Left ventricle myocardium inferior (tissue), 1 donor: ENCODE measurements at regions not wholly inside any gene's neighbourhood (a gene's known extent, or its start where the extent isn't known, plus 50 kb on each side); places are given as distances from the start of the nearest gene placed in this dataset.

Experiments
- DNase-seq: peaks from one replicate; pipeline ENCODE4 v3.0.0-alpha.2; 2020
- H3K27ac ChIP-seq: fragments of 200-600 bp; replicated peaks from 2 replicates; pipeline ENCODE4 v1.8.0; 2021
- H3K27me3 ChIP-seq: fragments of 200-600 bp; 2 replicates; pipeline ENCODE4 v1.8.0; 2021; ENCODE audit warnings: low read depth
- H3K36me3 ChIP-seq: fragments of 200-600 bp; 2 replicates; pipeline ENCODE4 v1.8.0; 2021
- H3K4me1 ChIP-seq: fragments of 200-600 bp; 2 replicates; pipeline ENCODE4 v1.8.0; 2021
- H3K4me3 ChIP-seq: fragments of 200-600 bp; 2 replicates; pipeline ENCODE4 v1.8.0; 2021; ENCODE audit warnings: mild to moderate bottlenecking, moderate library complexity
- H3K9me3 ChIP-seq: fragments of 200-600 bp; replicated peaks from 2 replicates; pipeline ENCODE4 v1.8.0; 2021
- intact Hi-C: fragments of 100-400 bp; cut with micrococcal nuclease; formaldehyde crosslinking; loops from one replicate; pipeline ENCODE4 v1.11.0; 2022
- TF ChIP-seq, protein P1 (sequence below): fragments of 200-600 bp; IDR thresholded peaks from 2 replicates; pipeline ENCODE4 v1.8.0; 2021; ENCODE audit warnings: antibody characterized with exemption, mild to moderate bottlenecking, borderline replicate concordance
- donor health status: DM: no; HTN: yes; CAD: no; lungs with severe emphysema.

DNA sequence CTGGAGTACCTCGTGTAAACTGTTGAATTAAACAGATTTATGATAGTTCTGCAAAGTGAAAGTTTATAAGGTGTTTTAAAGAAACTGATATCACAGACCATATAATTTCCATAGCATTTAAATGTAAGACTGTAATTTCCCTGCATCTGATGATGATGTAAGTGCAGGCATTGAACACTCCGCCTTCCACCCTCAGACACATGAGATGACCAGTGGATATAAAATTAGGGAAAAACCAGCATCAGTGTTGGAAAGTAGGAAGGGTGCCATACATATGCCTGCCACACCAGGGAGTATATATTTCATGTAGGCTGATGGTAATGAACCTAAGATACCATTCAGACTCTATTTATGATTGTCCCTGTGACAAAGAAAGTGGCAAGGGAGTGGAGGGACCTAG, 519.2 kb downstream of the ACTL7B start:
- Histone ChIP-seq H3K27ac (no peak overlapping the region), H3K36me3 (no peaks in the 10 kb centered on the region), H3K9me3 (no peaks in the 10 kb centered on the region), H3K4me3 (no peak overlapping the region), H3K27me3 (no peaks in the 10 kb centered on the region), H3K4me1 (peaks cover 9% of the 10 kb centered on the region)
- intact Hi-C loops = no loop called here
- no peak for DNase-seq
- TF ChIP-seq, protein P1, sequence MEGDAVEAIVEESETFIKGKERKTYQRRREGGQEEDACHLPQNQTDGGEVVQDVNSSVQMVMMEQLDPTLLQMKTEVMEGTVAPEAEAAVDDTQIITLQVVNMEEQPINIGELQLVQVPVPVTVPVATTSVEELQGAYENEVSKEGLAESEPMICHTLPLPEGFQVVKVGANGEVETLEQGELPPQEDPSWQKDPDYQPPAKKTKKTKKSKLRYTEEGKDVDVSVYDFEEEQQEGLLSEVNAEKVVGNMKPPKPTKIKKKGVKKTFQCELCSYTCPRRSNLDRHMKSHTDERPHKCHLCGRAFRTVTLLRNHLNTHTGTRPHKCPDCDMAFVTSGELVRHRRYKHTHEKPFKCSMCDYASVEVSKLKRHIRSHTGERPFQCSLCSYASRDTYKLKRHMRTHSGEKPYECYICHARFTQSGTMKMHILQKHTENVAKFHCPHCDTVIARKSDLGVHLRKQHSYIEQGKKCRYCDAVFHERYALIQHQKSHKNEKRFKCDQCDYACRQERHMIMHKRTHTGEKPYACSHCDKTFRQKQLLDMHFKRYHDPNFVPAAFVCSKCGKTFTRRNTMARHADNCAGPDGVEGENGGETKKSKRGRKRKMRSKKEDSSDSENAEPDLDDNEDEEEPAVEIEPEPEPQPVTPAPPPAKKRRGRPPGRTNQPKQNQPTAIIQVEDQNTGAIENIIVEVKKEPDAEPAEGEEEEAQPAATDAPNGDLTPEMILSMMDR = no peak

DNA sequence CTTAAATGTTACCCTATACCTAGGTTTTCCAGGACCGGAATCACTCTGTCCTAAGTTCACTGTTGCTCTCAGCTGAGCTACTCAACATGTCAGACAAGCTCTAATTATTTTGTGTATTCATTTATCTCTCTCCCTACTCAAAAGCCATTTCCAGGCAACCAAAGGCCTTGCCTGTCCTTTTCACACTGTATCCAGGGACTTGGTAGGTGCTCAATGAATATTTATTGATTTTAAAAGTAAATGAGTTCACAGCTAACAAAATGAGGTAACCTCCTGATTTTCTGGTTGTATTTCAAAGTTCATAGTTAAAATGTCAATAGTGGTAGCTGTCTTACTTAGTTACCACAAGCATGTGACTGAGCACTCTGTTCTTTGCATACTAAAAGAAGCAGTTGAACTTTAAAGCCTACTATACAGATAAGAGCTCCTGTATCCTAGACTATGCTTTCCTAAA, 522.2 kb downstream of the ACTL7B start:
- TF ChIP-seq, protein P1 = no peak
- Histone ChIP-seq H3K4me3 (no peak overlapping the region), H3K27me3 (no peaks in the 10 kb centered on the region), H3K27ac (no peak overlapping the region), H3K36me3 (no peaks in the 10 kb centered on the region), H3K9me3 (peaks cover 12% of the 10 kb centered on the region), H3K4me1 (peaks cover 9% of the 10 kb centered on the region)
- no peak for DNase-seq
- intact Hi-C loops = no loop called here

DNA sequence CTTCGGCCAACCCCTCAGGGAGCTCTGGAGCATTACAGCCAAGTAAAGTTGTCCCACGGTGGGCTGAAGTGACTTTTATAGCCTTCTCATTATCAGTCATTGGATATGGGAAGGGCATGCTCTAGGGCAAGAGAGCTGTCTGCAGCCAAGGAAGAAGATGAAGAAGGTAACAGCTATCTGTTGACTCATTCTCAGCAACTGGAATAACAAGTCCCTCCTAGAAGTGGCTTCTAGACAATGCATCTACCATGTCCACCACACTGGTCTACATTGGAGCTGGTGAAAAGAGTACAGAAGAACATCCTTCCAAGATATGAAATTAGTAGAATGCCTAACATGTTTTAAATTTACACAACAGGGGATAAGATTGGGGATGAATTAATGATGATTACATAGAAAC, 524.2 kb downstream of the ACTL7B start:
- intact Hi-C loops = no loop called here
- TF ChIP-seq, protein P1 = no peak
- Histone ChIP-seq H3K9me3 (peaks cover 32% of the 10 kb centered on the region), H3K36me3 (no peaks in the 10 kb centered on the region), H3K4me3 (no peak overlapping the region), H3K27ac (no peak overlapping the region), H3K4me1 (peaks cover 9% of the 10 kb centered on the region), H3K27me3 (no peaks in the 10 kb centered on the region)
- DNase-seq = no peak

DNA sequence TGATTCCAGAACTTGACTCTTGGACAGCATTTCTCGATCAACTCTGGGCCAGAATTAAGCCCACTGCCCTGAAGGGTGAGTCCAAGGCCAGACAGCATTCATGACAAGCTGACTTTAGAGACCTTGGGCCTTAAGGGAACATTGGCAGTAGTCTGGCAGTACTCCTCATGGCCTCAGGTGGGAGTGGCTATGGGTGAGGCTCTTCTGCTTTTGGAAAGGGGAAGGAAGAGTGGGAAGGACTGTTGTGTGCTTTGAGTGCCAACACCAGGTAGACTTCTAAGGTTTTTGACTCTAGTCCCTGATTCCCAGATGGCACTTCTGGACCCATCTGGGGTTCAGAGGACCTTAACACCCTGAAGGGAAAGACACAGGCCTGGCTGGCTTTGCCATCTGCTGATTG, 530.4 kb downstream of the ACTL7B start:
- no peak overlapping the region for H3K27ac ChIP-seq
- TF ChIP-seq, protein P1 = no peak
- H3K36me3 ChIP-seq = no peaks in the 10 kb centered on the region
- H3K27me3 ChIP-seq = no peaks in the 10 kb centered on the region
- H3K9me3 ChIP-seq = peaks cover 45% of the 10 kb centered on the region
- no peaks in the 10 kb centered on the region for H3K4me1 ChIP-seq
- H3K4me3 ChIP-seq = no peak overlapping the region
- no peak for DNase-seq
- intact Hi-C loops = no loop called here

DNA sequence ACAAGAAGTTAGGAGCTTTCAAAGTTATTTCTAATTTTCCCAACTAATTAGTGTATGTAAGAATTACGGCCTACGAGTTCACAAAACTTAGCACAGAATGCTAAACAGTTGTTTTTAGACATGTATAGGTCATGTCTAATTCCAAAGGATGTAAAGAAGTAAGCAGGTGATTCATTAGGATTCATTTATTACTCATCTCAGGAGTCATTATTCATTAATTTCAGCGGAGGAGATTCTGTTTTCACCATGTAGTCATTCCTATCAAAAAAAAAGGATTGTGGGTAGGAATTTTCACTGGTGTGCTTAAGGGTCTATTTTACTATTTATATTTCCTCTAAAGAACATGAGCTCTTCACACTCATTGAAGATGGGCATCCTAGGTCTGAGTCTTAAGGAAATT, 532.2 kb downstream of the ACTL7B start:
- Histone ChIP-seq H3K4me3 (no peak overlapping the region), H3K27ac (no peak overlapping the region), H3K4me1 (no peaks in the 10 kb centered on the region), H3K27me3 (no peaks in the 10 kb centered on the region), H3K9me3 (peaks cover 34% of the 10 kb centered on the region), H3K36me3 (no peaks in the 10 kb centered on the region)
- TF ChIP-seq, protein P1 = no peak
- intact Hi-C loops = no loop called here
- no peak for DNase-seq
